Activated CD4-positive, CD25-positive, alpha-beta regulatory T cell treated with anti-CD3 and anti-CD28 coated beads, Interleukin-2, amount 50 U/mL, for 24 hours (primary cell): ENCODE measurements at regions not wholly inside any gene's neighbourhood (a gene's known extent, or its start where the extent isn't known, plus 50 kb on each side); places are given as distances from the start of the nearest gene placed in this dataset.

Source experiments
- ATAC-seq, 2 donors: fragments of 150-1000 bp; cut with Tn5 transposase; one replicate each; pipeline ENCODE4 v1.10.0; 2021; ENCODE audit warnings: mild to moderate bottlenecking in 1 of 2, moderate library complexity in 1 of 2

DNA sequence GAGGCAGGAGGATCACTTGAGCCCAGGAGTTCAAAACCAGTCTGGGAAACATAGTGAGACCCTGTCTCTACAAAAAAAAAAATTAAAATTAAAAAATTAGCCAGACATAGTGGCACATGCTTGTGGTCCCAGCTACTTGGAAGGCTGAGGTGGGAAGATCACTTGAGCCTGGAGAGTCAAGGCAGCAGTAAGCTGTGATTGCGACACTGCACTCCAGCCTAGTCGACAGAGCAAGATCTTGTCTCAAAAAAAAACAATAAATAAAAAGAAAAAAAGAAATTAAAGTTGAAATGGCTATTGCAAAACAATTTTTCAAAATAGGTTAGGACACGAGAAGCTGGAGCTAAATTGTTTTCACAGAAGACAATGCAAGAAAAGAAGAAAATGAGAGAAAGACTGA is 379.0 kb upstream of the RNF32 start:
- no peak for ATAC-seq

GRCh38 chr7:156257904-156258303 is 382.7 kb upstream of the RNF32 start:
- no peak for ATAC-seq

DNA sequence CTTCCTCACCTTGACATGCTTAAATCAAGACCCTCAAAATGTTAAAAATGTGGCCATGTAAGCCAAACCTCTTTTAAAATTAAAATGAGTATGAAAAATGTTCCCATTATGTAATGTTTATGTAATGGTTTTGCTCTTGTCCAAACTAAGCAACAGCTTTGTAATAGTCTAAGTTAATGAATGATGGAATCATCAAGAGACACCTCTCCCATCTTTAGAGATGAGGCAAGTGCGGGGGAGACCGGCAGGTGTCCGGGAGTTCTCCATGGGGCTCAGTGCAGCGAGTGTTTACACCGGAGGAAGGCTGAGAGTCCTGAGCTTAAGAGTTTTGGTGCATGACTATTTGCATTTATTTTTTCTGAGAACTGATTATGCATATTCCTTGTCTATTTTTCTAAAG is 384.9 kb upstream of the RNF32 start:
- no peak for ATAC-seq

- ATAC-seq, result no peak
Measured at GRCh38 chr7:156251861-156252260, 388.7 kb upstream of the RNF32 start.

DNA sequence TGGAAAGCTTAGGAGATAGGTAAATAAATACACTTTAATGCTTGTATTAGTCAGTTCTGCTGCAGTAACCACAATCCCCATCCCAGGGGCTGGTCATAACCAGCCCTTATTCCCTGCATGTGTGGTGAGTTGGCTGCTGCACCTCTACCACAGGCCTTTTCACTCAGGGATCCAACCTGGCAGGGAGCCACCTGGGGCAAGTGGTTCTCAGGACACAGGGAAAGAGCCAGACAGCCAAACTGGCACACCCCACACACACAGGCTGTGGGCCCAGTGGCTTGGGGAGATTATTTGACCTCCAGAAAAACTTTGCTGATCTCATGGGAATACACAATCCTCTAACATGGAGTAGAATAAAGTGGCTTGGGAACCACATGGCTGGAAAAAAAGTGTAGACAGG is 400.0 kb upstream of the RNF32 start:
- ATAC-seq, result no peak

- no peak for ATAC-seq
Measured at GRCh38 chr7:156238366-156239133, 402.0 kb upstream of the RNF32 start.

DNA sequence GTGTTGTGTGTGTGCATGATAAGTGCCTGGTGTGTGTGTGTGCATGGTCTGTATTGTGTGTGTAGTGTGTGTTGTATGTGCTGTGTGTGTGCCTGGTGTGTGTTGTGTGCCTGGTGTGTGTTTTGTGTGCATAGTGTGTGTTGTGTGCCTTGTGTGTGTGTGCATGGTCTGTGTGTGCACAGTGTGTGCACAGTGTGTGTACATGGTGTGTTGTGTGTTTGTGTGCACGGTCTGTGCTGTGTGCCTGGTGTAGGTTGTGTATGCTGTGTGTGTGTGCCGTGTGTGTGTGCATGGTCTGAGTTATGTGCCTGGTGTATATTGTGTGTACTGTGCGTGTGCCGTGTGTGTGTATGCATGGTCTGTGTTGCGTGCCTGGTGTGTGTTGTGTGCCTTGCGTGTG is 403.0 kb upstream of the RNF32 start:
- ATAC-seq, result no peak

GRCh38 chr7:156236936-156237599 is 403.5 kb upstream of the RNF32 start:
- ATAC-seq, result no peak

GRCh38 chr7:156236181-156236889 is 404.2 kb upstream of the RNF32 start:
- ATAC-seq, result no peak

- ATAC-seq, result no peak
Measured at GRCh38 chr7:156234666-156235494, 405.7 kb upstream of the RNF32 start.

DNA sequence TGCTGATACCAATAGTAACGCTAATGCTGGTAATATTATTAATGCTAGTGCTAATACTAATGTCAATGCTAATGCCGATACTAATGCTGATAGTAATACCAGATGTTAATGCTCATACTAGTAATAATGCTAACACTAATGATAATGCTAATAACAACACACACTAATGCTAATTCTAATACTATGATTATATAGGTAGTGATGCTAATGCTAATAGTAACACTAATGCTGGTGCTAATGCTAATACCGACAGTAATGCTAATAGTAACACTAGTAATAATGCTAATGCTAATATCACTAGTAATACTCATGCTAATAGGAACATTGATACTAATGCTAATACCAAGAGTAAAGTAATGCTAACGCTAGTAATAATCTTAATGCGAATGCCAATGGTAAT is 406.4 kb upstream of the RNF32 start:
- ATAC-seq, result no peak

DNA sequence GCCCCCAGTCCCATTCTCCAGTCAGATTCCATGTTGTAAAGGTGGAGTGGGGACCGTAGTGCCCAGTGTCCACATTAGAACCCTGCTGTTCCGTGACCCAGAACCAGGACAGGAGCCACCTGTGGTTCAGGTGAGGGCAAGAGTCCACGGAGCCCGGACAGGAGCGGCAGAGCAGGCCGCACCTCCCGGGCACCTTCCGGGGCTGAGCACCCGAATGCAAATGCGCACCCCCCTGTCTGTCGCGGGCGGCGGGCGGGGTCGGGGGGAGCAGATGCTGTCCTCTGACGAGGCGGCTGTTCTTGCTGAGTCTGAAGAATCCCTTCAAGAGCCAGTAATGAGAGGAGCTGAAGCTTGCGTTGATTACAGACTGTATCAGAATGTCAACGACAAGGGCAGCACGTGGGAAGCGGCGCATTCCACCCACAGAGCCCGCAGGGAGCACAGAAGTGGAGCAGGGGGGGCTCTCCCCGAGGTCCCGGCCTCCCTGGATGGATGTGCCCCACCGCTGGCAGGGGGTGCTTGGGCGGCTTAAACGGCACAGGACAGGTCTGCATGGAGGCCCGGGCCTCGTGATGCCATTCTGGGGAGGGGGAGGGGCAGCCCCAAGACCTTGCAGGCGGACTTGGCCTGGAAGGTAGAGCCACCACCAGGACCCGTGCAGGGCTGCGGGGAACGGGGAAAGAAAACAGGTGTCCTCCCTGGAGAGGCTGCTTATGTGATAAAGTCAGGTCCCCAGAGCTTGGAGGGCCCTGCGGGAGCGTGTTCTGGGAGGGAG is 407.5 kb upstream of the RNF32 start:
- no peak for ATAC-seq

DNA sequence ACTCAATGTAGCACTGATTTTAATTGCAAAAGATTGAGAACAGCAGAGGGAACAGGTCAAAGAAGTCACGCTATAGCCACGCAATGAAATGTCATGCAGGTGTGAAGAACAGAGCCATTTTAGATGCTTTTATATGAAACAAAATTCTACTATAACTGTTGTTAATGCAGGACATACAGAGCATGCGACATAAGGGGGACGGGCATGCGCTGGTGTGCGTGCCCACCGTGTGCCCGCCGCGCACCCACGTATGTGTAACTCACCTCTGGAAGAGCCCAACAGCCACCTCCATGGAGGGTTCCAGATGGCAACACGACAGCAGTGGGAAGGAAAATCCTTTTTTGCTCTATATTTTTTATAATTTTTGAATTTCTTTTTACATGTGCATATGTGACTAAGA is 410.0 kb upstream of the RNF32 start:
- ATAC-seq, result no peak

DNA sequence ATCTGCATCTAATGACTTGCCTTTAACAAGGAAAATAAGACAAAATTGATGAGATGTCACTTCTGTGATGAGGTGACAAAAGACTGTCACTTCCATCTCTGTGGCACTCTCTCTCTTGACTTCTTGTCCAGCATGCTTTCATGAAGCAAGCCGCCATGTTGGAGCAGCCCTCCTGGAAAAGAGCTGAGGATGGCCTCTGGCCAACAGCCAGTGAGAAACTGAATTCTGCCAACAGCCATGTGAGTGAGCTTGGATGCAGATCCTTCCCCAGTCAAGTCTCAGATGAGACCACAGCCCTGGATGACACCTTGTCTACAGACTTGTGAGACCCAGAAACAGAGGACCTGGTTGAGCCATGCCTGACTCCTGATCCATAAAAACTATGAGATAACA is 412.6 kb upstream of the SHH start:
- no peak for ATAC-seq

DNA sequence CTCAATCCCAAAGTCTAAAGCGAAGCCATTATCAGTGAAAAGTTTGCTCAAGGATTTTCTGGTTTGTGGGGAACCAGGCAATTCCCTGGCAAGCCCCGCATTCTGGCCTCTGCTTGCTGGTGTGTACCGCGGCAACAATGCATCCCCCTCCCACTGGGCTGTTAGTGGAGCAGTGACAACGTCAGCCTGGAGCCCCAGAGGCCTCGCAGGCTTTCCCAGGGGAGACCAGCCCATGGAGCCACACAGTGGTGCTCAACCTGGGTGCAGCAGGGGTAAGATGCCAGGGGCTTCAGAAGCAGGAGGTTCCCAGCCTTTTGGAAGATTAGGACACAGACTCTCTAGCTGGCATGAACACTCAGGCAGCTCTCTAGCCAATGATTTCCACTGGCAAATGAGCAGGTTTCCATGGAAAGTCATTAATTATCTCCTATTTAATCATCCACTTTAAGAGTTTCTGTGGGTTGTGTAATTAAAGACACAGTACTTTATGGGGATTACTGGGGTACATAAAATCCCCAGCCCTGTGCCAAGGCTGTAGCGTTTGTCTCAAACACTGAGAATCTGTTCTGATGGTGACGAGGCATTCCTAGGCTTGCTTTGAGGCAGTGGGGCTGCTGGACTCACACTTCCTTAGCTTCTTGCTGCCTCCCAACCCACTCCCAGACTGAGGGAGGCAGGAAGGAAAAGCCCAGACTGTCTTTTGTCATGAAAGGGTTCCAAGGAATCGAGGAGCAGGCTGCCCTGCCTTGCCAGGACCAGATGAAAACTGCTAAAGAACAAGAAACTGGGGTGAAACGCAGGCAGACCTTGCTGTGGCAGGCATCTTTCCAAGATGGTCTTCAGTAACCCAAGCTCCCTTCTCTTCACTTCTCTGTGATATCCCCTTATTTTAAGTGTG is 411.9 kb upstream of the SHH start:
- no peak for ATAC-seq

DNA sequence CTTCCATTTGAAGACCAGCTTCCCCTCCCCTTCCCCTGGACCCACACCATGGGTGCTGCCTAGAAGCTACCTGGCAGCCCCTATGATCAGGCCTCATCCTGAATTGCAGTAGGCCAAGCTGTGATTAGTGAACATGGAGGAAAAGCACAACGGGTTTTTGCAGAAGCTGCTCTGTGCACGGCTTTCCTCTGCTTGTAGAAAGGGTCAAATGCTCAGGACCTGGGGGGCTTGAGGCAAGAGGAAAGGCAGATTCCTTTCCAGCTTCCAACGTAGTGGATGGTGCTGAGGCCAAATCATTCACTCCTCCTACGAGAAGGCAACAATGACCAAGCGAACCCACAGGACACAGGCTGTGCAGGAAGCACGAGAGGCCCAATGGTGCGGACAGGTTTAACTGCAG is 410.3 kb upstream of the SHH start:
- no peak for ATAC-seq

- no peak for ATAC-seq
Measured at GRCh38 chr7:156222151-156222550, 409.9 kb upstream of the SHH start.

DNA sequence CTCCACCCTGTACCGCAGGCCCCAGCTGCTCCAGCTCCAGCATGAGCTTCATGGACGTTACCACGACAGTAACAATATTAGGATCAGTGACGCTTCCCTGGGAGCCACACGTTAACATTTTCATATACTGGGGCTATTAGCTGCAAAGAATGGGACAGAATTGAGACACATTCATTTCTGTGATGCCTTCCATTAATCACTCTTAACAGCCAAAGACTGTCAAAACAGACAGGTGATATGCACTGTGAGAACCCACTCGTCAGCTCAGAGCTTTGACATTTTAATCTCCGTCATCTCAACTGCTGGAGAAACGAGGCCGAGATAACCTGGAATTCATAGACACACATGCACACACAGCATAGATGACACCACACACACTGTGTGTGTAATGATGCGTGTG is 408.4 kb upstream of the SHH start:
- no peak for ATAC-seq

DNA sequence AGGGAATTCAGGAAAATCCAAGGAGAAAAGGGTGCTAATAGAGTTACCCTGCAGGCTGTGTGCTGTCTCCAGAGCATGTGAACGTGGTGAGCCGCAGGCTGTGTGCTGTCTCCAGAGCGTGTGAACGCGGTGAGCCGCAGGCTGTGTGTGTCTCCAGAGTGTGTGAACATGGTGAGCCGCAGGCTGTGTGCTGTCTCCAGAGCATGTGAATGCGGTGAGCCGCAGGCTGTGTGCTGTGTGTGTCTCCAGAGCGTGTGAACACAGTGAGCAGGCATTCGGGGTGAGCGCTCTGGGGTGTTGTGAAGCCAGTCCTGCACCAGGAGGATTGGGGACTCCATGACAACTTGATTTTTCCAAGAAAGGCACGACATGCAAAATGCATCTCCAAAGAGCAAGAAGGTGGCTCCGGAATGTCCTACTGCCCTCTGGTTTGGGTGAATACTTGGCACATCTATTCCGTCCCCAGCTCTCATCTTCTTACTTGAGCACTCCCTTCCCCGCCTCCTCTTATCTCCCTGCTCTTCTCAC is 407.9 kb upstream of the SHH start:
- ATAC-seq, result no peak

- no peak for ATAC-seq
Measured at GRCh38 chr7:156219307-156220077, 407.2 kb upstream of the SHH start.
